K562 (cell line): ENCODE measurements at regions not wholly inside any gene's neighbourhood (a gene's known extent, or its start where the extent isn't known, plus 50 kb on each side); places are given as distances from the start of the nearest gene placed in this dataset.

ENCODE experiments used
- GTF2B ChIP-seq: IDR thresholded peaks from 2 replicates; pipeline ENCODE4 v1.6.1; 2011; ENCODE audit not compliant: insufficient read length; ENCODE audit errors: extremely low read depth
- NR2C2 ChIP-seq, 2 experiments: fragments of 200-800 bp in 1 of 2; sonication (Bioruptor generic) in 1 of 2; sonication (generic) in 1 of 2; formaldehyde crosslinking in 1 of 2; IDR thresholded peaks; 2 replicates each; pipeline versions ENCODE4 v1.6.1 to v1.8.0; 2016 to 2022; ENCODE audit warnings: mild to moderate bottlenecking in 1 of 2, missing compliant biosample characterization in 1 of 2, missing genetic modification characterization in 1 of 2, missing genetic modification reagents in 1 of 2
- PREB ChIP-seq: sonication (generic); formaldehyde crosslinking; IDR thresholded peaks from 2 replicates; pipeline ENCODE4 v1.8.1; 2023; ENCODE audit warnings: mild to moderate bottlenecking, missing genetic modification reagents
- RFX5 ChIP-seq: IDR thresholded peaks from 2 replicates; pipeline ENCODE4 v1.6.1; 2011; ENCODE audit warnings: low read depth, mild to moderate bottlenecking, improper control_type of control experiment, low read length
- ZBTB5 ChIP-seq: fragments of 450-650 bp; IDR thresholded peaks from 2 replicates; pipeline ENCODE4 v1.6.1; 2017; ENCODE audit warnings: antibody characterized with exemption
- ZNF197 ChIP-seq: fragments of 200-800 bp; sonication (Bioruptor generic); IDR thresholded peaks from 2 replicates; pipeline ENCODE4 v1.6.1; 2016; ENCODE audit warnings: low read depth, missing genetic modification characterization, missing compliant biosample characterization
- ZNF561 ChIP-seq: fragments of 450-650 bp; formaldehyde crosslinking; conservative IDR thresholded peaks from 2 replicates; pipeline ENCODE4 v1.4.0; 2020; ENCODE audit warnings: mild to moderate bottlenecking, moderate library complexity
- ZNF740 ChIP-seq, 3 experiments: fragments of 200-800 bp in 1 of 3; sonication (Bioruptor generic) in 1 of 3; sonication (generic) in 1 of 3; formaldehyde crosslinking in 1 of 3; IDR thresholded peaks; 2 replicates each; pipeline versions ENCODE4 v1.6.1 to v1.8.0; 2016 to 2022; ENCODE audit warnings: mild to moderate bottlenecking in 2 of 3, missing compliant biosample characterization in 2 of 3, missing genetic modification characterization in 2 of 3, missing genetic modification reagents in 1 of 3
- ZNF780A ChIP-seq: fragments of 250-450 bp; sonication (Bioruptor Pico); IDR thresholded peaks from 2 replicates; pipeline ENCODE4 v1.5.0; 2021; ENCODE audit warnings: mild to moderate bottlenecking
- TF ChIP-seq, protein P1 (sequence below): sonication (generic); formaldehyde crosslinking; IDR thresholded peaks from 2 replicates; pipeline ENCODE4 v1.9.0; 2022; ENCODE audit warnings: mild to moderate bottlenecking, missing genetic modification reagents
- TF ChIP-seq, protein P2 (sequence below): fragments of 450-650 bp; IDR thresholded peaks from 2 replicates; pipeline ENCODE4 v1.6.1; 2016; ENCODE audit warnings: missing biosample characterization, missing genetic modification characterization
- TF ChIP-seq, protein P3 (sequence below): sonication (generic); formaldehyde crosslinking; IDR thresholded peaks from 2 replicates; pipeline ENCODE4 v1.8.1; 2023; ENCODE audit warnings: mild to moderate bottlenecking, missing genetic modification reagents
- TF ChIP-seq, protein P4 (sequence below): fragments of 200-800 bp; sonication (Bioruptor generic); IDR thresholded peaks from 2 replicates; pipeline ENCODE4 v1.6.1; 2017; ENCODE audit warnings: missing genetic modification characterization, missing compliant biosample characterization

DNA sequence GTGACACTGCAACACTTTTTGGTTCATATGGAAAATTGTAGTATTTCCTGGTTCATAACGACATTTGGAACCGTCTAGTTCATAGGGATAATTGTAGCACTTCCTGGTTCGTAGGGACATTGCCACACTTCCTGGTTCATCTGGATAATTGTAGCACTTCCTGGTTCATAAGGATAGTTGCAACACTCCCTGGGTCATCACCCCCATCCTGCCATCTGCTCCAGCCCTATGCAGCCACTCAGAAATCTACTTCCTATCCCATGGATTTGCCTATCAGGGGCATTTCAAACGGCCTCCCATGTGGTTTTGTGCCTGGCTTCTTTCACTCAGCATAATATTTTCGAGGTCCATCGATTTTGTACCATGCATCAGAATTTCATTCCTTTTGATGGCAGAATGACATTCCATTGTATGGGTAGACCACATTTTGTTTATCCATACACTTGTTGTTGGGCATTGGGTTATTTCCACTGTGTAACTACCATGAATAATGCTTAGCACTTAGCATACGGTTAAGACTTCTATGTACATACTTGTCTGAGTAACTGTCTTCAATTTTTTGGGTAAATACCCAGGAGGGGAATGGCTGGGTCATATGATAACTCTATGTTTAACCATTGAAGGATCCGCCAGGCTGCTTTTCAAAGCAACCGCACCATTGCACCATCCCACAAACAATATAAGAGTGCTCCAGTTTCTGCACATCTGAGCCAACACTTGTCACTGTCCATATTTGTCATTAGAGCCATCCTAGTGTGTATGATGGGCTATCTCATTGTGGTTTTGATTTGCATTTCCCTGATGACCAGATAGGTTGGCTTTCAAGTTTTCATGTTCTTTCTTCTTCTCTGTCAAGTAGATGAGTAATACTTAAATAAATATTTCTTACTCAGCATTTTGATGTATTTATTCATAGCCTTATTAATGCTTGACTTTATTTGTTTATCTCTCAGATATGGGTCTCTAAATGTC lies 58.3 kb upstream of the CD99 start (continued):
- TF ChIP-seq GTF2B: no peak
- TF ChIP-seq, protein P1, sequence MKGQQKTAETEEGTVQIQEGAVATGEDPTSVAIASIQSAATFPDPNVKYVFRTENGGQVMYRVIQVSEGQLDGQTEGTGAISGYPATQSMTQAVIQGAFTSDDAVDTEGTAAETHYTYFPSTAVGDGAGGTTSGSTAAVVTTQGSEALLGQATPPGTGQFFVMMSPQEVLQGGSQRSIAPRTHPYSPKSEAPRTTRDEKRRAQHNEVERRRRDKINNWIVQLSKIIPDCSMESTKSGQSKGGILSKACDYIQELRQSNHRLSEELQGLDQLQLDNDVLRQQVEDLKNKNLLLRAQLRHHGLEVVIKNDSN (CRISPR knock-in tag): no peak
- TF ChIP-seq, protein P2, sequence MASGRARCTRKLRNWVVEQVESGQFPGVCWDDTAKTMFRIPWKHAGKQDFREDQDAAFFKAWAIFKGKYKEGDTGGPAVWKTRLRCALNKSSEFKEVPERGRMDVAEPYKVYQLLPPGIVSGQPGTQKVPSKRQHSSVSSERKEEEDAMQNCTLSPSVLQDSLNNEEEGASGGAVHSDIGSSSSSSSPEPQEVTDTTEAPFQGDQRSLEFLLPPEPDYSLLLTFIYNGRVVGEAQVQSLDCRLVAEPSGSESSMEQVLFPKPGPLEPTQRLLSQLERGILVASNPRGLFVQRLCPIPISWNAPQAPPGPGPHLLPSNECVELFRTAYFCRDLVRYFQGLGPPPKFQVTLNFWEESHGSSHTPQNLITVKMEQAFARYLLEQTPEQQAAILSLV (tag): no peak
- TF ChIP-seq ZNF780A (CRISPR knock-in tag): no peak
- 0 out of 2 replicates have a peak, but pooled peaks have one; percentile 26 for TF ChIP-seq NR2C2 (CRISPR knock-in tag; IDR thresholded peaks at IDR 0.05)
- TF ChIP-seq NR2C2 (tag; IDR thresholded peaks at IDR 0.05): no peak
- no peak for TF ChIP-seq PREB
- TF ChIP-seq, protein P3, sequence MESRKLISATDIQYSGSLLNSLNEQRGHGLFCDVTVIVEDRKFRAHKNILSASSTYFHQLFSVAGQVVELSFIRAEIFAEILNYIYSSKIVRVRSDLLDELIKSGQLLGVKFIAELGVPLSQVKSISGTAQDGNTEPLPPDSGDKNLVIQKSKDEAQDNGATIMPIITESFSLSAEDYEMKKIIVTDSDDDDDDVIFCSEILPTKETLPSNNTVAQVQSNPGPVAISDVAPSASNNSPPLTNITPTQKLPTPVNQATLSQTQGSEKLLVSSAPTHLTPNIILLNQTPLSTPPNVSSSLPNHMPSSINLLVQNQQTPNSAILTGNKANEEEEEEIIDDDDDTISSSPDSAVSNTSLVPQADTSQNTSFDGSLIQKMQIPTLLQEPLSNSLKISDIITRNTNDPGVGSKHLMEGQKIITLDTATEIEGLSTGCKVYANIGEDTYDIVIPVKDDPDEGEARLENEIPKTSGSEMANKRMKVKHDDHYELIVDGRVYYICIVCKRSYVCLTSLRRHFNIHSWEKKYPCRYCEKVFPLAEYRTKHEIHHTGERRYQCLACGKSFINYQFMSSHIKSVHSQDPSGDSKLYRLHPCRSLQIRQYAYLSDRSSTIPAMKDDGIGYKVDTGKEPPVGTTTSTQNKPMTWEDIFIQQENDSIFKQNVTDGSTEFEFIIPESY (CRISPR knock-in tag): no peak
- no peak for TF ChIP-seq RFX5
- TF ChIP-seq, protein P4, sequence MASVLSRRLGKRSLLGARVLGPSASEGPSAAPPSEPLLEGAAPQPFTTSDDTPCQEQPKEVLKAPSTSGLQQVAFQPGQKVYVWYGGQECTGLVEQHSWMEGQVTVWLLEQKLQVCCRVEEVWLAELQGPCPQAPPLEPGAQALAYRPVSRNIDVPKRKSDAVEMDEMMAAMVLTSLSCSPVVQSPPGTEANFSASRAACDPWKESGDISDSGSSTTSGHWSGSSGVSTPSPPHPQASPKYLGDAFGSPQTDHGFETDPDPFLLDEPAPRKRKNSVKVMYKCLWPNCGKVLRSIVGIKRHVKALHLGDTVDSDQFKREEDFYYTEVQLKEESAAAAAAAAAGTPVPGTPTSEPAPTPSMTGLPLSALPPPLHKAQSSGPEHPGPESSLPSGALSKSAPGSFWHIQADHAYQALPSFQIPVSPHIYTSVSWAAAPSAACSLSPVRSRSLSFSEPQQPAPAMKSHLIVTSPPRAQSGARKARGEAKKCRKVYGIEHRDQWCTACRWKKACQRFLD (CRISPR knock-in tag): 0 out of 2 replicates have a peak, but pooled peaks have one; percentile 36
- no peak for TF ChIP-seq ZBTB5
- TF ChIP-seq ZNF197 (CRISPR knock-in tag): no peak
- TF ChIP-seq ZNF561 (CRISPR knock-in tag): no peak
- TF ChIP-seq ZNF740 (CRISPR knock-in tag; IDR thresholded peaks at IDR 0.05): no peak
- TF ChIP-seq ZNF740 (tag; IDR thresholded peaks at IDR 0.05): no peak
